Nephron progenitor cell (in vitro differentiated cells): ENCODE measurements at regions not wholly inside any gene's neighbourhood (a gene's known extent, or its start where the extent isn't known, plus 50 kb on each side); places are given as distances from the start of the nearest gene placed in this dataset.

ENCODE experiments used
- DNase-seq: peaks from one replicate; pipeline ENCODE4 v3.0.0; 2021
- H3K27ac Mint-ChIP-seq: 2 replicates; pipeline ENCODE4 v1.8.0; 2021; ENCODE audit warnings: mild to moderate bottlenecking, moderate library complexity, mixed read lengths
- H3K27me3 Mint-ChIP-seq: 2 replicates; pipeline ENCODE4 v1.8.0; 2021; ENCODE audit warnings: mild to moderate bottlenecking, low read depth, mixed read lengths; ENCODE audit not compliant: poor library complexity
- H3K36me3 Mint-ChIP-seq: 2 replicates; pipeline ENCODE4 v1.8.0; 2021; ENCODE audit warnings: low read depth, mixed read lengths
- H3K4me1 Mint-ChIP-seq: 2 replicates; pipeline ENCODE4 v1.8.0; 2021; ENCODE audit warnings: mixed read lengths
- H3K4me3 Mint-ChIP-seq: 2 replicates; pipeline ENCODE4 v1.8.0; 2021; ENCODE audit warnings: mild to moderate bottlenecking, moderate library complexity, mixed read lengths
- H3K9me3 Mint-ChIP-seq: 2 replicates; pipeline ENCODE4 v1.8.0; 2021; ENCODE audit warnings: mild to moderate bottlenecking, moderate library complexity, mixed read lengths
- CTCF ChIP-seq: fragments of 200-600 bp; sonication (generic); IDR thresholded peaks from 2 replicates; pipeline ENCODE4 v1.5.0; 2021; ENCODE audit warnings: antibody characterized with exemption

DNA sequence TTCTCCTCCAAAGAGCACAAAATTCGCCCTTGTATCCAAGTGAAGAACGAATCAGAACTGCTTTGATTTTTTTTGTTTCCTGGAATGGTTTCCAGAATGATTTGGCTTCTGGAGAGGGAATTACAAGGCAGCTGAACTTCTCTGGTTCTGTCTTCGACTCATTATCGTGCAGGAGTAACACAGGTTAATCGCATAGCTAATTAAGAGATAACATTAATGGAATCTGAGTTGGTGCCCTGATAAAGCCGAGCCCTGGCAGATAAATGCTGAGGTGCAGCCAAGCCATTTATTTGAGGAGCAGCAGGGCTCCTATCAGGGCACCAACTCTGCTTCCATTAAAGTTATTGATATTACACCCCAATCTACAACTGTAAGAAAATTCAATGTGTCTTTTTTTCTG, 433.7 kb downstream of the ZNF521 start:
- H3K27ac Mint-ChIP-seq: no peak overlapping the region
- H3K9me3 Mint-ChIP-seq: no peaks in the 10 kb centered on the region
- H3K36me3 Mint-ChIP-seq: no peaks in the 10 kb centered on the region
- DNase-seq: no peak
- TF ChIP-seq CTCF: no peak
- H3K27me3 Mint-ChIP-seq: no peaks in the 10 kb centered on the region
- H3K4me3 Mint-ChIP-seq: no peak overlapping the region
- peaks cover 68% of the 10 kb centered on the region for H3K4me1 Mint-ChIP-seq

DNA sequence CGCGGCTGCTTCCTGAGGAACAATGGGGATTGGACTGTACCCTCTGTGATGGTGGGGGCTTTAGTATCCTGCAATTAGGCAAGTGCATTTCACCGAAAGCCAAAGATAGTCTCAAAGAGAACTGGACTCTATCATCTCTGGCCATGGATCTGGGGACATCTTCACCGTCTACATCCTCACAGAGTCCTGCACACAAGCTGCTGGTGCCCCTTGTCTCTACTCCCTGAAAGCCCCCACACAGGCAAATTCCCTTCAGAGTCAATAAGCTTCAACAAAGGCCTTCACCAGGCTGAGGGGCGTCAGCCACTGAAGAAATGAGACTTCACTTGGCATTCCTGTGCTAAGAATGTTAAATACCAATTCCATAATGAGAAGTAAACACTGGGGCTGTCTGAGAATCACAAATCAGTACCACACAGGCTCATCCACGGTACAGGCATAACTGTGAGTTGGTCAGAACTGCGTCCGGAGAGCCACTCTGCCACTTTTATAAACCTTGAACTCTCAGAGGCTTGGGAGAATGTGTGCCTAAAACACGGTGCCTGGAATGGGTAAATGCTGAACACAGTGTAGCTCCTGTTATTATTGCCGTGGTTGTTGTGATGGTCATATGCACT, 432.7 kb downstream of the ZNF521 start:
- no peak for TF ChIP-seq CTCF
- peaks cover 72% of the 10 kb centered on the region for H3K4me1 Mint-ChIP-seq
- DNase-seq: no peak
- no peak overlapping the region for H3K27ac Mint-ChIP-seq
- H3K36me3 Mint-ChIP-seq: no peaks in the 10 kb centered on the region
- H3K4me3 Mint-ChIP-seq: no peak overlapping the region
- no peaks in the 10 kb centered on the region for H3K27me3 Mint-ChIP-seq
- no peaks in the 10 kb centered on the region for H3K9me3 Mint-ChIP-seq

- TF ChIP-seq CTCF: no peak
- peak overlapping the region; percentile 55 for H3K27ac Mint-ChIP-seq
- no peaks in the 10 kb centered on the region for H3K36me3 Mint-ChIP-seq
- H3K4me3 Mint-ChIP-seq: no peak overlapping the region
- H3K4me1 Mint-ChIP-seq: peaks cover 74% of the 10 kb centered on the region
- no peak for DNase-seq
- no peaks in the 10 kb centered on the region for H3K9me3 Mint-ChIP-seq
- peaks cover 4% of the 10 kb centered on the region for H3K27me3 Mint-ChIP-seq
These were observed 429.5 kb downstream of the ZNF521 start for GRCh38 chr18:24922491-24922890.

- H3K9me3 Mint-ChIP-seq: no peaks in the 10 kb centered on the region
- peaks cover 74% of the 10 kb centered on the region for H3K4me1 Mint-ChIP-seq
- H3K27me3 Mint-ChIP-seq: peaks cover 4% of the 10 kb centered on the region
- TF ChIP-seq CTCF: no peak
- no peaks in the 10 kb centered on the region for H3K36me3 Mint-ChIP-seq
- DNase-seq: no peak
- no peak overlapping the region for H3K4me3 Mint-ChIP-seq
- H3K27ac Mint-ChIP-seq: no peak overlapping the region
These were observed 428.8 kb downstream of the ZNF521 start for GRCh38 chr18:24923138-24923537.

DNA sequence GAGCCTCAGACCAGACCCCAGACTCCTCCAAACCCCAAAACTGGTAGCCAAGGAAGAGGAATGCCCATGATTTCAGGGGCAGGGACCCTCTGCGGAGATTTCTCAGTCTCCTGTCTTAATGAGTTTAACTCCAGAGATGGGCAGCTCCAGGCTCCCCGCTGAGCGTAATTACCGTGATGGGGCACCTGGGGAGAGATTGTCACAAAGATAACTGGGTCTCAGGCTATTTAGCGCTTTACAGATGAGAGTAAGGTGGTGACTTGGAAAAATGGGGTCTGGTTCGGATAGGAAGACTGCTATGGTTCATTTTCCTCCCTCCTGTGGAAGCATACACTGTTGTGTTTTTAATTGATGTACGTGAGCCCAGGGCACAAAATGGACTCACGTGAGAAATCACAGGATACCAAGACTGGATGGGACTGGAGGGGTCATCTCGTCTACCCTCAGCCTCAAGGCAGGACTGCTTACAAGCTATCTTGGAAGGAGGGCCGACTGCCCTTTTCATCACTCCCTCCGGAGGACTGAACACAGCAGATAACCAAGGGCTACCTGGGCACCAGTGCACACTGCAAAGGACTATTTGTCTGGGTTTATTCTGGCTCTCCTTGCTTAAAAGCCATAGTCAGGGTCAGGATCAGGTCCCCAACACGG, 427.8 kb downstream of the ZNF521 start:
- Mint-ChIP-seq H3K9me3 (no peaks in the 10 kb centered on the region), H3K27me3 (peaks cover 4% of the 10 kb centered on the region), H3K36me3 (no peaks in the 10 kb centered on the region), H3K4me1 (peaks cover 72% of the 10 kb centered on the region), H3K4me3 (no peak overlapping the region), H3K27ac (no peak overlapping the region)
- DNase-seq: no peak
- TF ChIP-seq CTCF: no peak

GRCh38 chr18:24926649-24927048, 425.3 kb downstream of the ZNF521 start:
- no peak for TF ChIP-seq CTCF
- no peak for DNase-seq
- Mint-ChIP-seq H3K27ac (no peak overlapping the region), H3K36me3 (no peaks in the 10 kb centered on the region), H3K4me1 (peaks cover 77% of the 10 kb centered on the region), H3K9me3 (no peaks in the 10 kb centered on the region), H3K4me3 (no peak overlapping the region), H3K27me3 (peaks cover 4% of the 10 kb centered on the region)
